ENCODE measurements at regions not wholly inside any gene's neighbourhood (a gene's known extent, or its start where the extent isn't known, plus 50 kb on each side); places are given as distances from the start of the nearest gene placed in this dataset.

DNA sequence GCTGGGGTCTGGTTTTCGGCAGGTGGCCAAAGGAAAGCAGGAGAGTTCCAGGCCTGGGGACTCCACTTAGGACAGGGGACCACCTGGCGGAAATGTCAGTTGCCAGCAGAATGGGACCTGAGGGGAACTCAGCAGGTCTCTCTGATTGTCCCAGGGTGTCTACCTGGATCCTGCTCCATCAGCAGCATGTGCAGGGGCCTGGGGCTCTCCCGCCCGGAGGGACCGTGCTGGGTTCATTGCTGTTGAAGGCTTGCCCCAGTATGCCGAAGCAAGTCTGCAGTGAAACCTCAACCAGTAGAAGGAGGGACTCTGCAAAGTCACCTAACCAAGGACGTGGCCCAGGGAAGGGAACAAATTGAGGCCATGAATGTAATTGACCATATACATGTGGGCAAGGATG lies 506.5 kb upstream of the MKI67 start:
- no peak for DNase-seq (ENCODE audit: low spot score)
- Histone ChIP-seq H3K27me3 (ENCODE audit: control insufficient read depth in 1 of 2, insufficient read depth in 2 of 2, low read length in 2 of 2) (peaks cover 0 to 6% of the 10 kb centered on the region in 2 experiments; a peak in 3 of 5 replicates), H3K4me2 (ENCODE audit: low read depth, low read length) (no peak overlapping the region), H2AFZ (ENCODE audit: low read length) (no peak overlapping the region), H3K27ac (ENCODE audit: extremely low read length, insufficient read depth, low read length) (no peak overlapping the region), H3K9ac (ENCODE audit: insufficient read depth, low read depth, low read length) (no peak overlapping the region), H3K79me2 (ENCODE audit: insufficient read depth, low read length) (no peaks in the 10 kb centered on the region), H3K4me1 (ENCODE audit: insufficient read depth, low read length) (no peaks in the 10 kb centered on the region), H3K36me3 (replicated peaks in 1 of 2; ENCODE audit: control insufficient read depth in 1 of 2, insufficient read depth in 2 of 2, low read length in 2 of 2) (no peaks in the 10 kb centered on the region), H4K20me1 (ENCODE audit: insufficient read depth, low read length) (no peaks in the 10 kb centered on the region), H3K4me3 (replicated peaks in 1 of 3; ENCODE audit: insufficient read depth in 1 of 3, low read depth in 2 of 3, low read length in 3 of 3) (no peak overlapping the region), H3K9me3 (ENCODE audit: low read length) (no peaks in the 10 kb centered on the region)
- intact Hi-C loops (cut with micrococcal nuclease; ENCODE audit: unreplicated experiment), result loop anchor here (5.0 kb wide), 1 partner anchor 225 kb away; no protein-coding TSS in a partner anchor
- in situ Hi-C loops (cut with HindIII; ENCODE audit: extremely low pct_ligation_motif_present, low pct_unique_long_range_greater_than_20kb), result no loop called here
- ChIA-PET POLR2A (no interaction called here), CTCF (ENCODE audit: low intra/inter-chr PET ratio, low total read pairs) (no interaction called here)
- no TSS peak for BruUV-seq (replicated peaks)
- ATAC-seq, result no peak
- FAIRE-seq, result no peak
- 10% methylated on average over 6 of the region's 7 CpGs for WGBS (ENCODE audit: low lambda C conversion rate)
- no peak for TF ChIP-seq ZNF878 (CRISPR knock-in tag; IDR thresholded peaks at IDR 0.05)
- TF ChIP-seq, protein P1, sequence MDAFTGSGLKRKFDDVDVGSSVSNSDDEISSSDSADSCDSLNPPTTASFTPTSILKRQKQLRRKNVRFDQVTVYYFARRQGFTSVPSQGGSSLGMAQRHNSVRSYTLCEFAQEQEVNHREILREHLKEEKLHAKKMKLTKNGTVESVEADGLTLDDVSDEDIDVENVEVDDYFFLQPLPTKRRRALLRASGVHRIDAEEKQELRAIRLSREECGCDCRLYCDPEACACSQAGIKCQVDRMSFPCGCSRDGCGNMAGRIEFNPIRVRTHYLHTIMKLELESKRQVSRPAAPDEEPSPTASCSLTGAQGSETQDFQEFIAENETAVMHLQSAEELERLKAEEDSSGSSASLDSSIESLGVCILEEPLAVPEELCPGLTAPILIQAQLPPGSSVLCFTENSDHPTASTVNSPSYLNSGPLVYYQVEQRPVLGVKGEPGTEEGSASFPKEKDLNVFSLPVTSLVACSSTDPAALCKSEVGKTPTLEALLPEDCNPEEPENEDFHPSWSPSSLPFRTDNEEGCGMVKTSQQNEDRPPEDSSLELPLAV (CRISPR knock-in tag; conservative IDR thresholded peaks at IDR 0.05; ENCODE audit: low read depth), result no peak
- TF ChIP-seq, protein P2, sequence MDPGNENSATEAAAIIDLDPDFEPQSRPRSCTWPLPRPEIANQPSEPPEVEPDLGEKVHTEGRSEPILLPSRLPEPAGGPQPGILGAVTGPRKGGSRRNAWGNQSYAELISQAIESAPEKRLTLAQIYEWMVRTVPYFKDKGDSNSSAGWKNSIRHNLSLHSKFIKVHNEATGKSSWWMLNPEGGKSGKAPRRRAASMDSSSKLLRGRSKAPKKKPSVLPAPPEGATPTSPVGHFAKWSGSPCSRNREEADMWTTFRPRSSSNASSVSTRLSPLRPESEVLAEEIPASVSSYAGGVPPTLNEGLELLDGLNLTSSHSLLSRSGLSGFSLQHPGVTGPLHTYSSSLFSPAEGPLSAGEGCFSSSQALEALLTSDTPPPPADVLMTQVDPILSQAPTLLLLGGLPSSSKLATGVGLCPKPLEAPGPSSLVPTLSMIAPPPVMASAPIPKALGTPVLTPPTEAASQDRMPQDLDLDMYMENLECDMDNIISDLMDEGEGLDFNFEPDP (CRISPR knock-in tag; conservative IDR thresholded peaks at IDR 0.05), result no peak
- no peak for TF ChIP-seq SNAI1 (CRISPR knock-in tag; IDR thresholded peaks at IDR 0.05; ENCODE audit: borderline replicate concordance)
- TF ChIP-seq KMT2B (CRISPR knock-in tag; IDR thresholded peaks at IDR 0.05), result no peak
- TF ChIP-seq, protein P3, sequence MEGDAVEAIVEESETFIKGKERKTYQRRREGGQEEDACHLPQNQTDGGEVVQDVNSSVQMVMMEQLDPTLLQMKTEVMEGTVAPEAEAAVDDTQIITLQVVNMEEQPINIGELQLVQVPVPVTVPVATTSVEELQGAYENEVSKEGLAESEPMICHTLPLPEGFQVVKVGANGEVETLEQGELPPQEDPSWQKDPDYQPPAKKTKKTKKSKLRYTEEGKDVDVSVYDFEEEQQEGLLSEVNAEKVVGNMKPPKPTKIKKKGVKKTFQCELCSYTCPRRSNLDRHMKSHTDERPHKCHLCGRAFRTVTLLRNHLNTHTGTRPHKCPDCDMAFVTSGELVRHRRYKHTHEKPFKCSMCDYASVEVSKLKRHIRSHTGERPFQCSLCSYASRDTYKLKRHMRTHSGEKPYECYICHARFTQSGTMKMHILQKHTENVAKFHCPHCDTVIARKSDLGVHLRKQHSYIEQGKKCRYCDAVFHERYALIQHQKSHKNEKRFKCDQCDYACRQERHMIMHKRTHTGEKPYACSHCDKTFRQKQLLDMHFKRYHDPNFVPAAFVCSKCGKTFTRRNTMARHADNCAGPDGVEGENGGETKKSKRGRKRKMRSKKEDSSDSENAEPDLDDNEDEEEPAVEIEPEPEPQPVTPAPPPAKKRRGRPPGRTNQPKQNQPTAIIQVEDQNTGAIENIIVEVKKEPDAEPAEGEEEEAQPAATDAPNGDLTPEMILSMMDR (CRISPR knock-in tag; IDR thresholded peaks at IDR 0.05), result no peak
- TF ChIP-seq, protein P4, sequence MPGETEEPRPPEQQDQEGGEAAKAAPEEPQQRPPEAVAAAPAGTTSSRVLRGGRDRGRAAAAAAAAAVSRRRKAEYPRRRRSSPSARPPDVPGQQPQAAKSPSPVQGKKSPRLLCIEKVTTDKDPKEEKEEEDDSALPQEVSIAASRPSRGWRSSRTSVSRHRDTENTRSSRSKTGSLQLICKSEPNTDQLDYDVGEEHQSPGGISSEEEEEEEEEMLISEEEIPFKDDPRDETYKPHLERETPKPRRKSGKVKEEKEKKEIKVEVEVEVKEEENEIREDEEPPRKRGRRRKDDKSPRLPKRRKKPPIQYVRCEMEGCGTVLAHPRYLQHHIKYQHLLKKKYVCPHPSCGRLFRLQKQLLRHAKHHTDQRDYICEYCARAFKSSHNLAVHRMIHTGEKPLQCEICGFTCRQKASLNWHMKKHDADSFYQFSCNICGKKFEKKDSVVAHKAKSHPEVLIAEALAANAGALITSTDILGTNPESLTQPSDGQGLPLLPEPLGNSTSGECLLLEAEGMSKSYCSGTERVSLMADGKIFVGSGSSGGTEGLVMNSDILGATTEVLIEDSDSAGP (CRISPR knock-in tag; IDR thresholded peaks at IDR 0.05; ENCODE audit: borderline replicate concordance), result no peak
- TF ChIP-seq, protein P5, sequence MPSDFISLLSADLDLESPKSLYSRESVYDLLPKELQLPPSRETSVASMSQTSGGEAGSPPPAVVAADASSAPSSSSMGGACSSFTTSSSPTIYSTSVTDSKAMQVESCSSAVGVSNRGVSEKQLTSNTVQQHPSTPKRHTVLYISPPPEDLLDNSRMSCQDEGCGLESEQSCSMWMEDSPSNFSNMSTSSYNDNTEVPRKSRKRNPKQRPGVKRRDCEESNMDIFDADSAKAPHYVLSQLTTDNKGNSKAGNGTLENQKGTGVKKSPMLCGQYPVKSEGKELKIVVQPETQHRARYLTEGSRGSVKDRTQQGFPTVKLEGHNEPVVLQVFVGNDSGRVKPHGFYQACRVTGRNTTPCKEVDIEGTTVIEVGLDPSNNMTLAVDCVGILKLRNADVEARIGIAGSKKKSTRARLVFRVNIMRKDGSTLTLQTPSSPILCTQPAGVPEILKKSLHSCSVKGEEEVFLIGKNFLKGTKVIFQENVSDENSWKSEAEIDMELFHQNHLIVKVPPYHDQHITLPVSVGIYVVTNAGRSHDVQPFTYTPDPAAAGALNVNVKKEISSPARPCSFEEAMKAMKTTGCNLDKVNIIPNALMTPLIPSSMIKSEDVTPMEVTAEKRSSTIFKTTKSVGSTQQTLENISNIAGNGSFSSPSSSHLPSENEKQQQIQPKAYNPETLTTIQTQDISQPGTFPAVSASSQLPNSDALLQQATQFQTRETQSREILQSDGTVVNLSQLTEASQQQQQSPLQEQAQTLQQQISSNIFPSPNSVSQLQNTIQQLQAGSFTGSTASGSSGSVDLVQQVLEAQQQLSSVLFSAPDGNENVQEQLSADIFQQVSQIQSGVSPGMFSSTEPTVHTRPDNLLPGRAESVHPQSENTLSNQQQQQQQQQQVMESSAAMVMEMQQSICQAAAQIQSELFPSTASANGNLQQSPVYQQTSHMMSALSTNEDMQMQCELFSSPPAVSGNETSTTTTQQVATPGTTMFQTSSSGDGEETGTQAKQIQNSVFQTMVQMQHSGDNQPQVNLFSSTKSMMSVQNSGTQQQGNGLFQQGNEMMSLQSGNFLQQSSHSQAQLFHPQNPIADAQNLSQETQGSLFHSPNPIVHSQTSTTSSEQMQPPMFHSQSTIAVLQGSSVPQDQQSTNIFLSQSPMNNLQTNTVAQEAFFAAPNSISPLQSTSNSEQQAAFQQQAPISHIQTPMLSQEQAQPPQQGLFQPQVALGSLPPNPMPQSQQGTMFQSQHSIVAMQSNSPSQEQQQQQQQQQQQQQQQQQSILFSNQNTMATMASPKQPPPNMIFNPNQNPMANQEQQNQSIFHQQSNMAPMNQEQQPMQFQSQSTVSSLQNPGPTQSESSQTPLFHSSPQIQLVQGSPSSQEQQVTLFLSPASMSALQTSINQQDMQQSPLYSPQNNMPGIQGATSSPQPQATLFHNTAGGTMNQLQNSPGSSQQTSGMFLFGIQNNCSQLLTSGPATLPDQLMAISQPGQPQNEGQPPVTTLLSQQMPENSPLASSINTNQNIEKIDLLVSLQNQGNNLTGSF (CRISPR knock-in tag; IDR thresholded peaks at IDR 0.05), result no peak
- TF ChIP-seq ETV6 (CRISPR knock-in tag; conservative IDR thresholded peaks at IDR 0.05), result no peak
- no peak for TF ChIP-seq ZNF441 (CRISPR knock-in tag; IDR thresholded peaks at IDR 0.05; ENCODE audit: borderline replicate concordance)
- TF ChIP-seq, protein P6, sequence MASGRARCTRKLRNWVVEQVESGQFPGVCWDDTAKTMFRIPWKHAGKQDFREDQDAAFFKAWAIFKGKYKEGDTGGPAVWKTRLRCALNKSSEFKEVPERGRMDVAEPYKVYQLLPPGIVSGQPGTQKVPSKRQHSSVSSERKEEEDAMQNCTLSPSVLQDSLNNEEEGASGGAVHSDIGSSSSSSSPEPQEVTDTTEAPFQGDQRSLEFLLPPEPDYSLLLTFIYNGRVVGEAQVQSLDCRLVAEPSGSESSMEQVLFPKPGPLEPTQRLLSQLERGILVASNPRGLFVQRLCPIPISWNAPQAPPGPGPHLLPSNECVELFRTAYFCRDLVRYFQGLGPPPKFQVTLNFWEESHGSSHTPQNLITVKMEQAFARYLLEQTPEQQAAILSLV (CRISPR knock-in tag; IDR thresholded peaks at IDR 0.05; ENCODE audit: borderline replicate concordance), result no peak
- no peak for TF ChIP-seq RFX3 (CRISPR knock-in tag; IDR thresholded peaks at IDR 0.05)

Data from HepG2 (cell line).